H1 (cell line): ENCODE measurements at regions not wholly inside any gene's neighbourhood (a gene's known extent, or its start where the extent isn't known, plus 50 kb on each side); places are given as distances from the start of the nearest gene placed in this dataset.

Experiments
- CTCF ChIA-PET: fragments of 300-600 bp; sonication (Branson Sonifier 250); formaldehyde crosslinking; loops from one replicate; lab custom pipeline; 2021; ENCODE audit not compliant: partially characterized antibody; lab: Charles Lee
- POLR2A ChIA-PET: fragments of 300-600 bp; sonication (Branson Sonifier 250); formaldehyde crosslinking; loops from one replicate; lab custom pipeline; 2021; ENCODE audit warnings: inconsistent platforms; ENCODE audit not compliant: partially characterized antibody; lab: Charles Lee
- DNase-seq, 2 experiments: peaks; one replicate each; pipeline versions ENCODE4 v3.0.0 to v3.0.0-alpha.2; 2010 to 2022; ENCODE audit warnings: low spot score in 2 of 2, low read depth in 1 of 2, mixed read lengths in 1 of 2
- FAIRE-seq: peaks from 2 replicates; lab custom pipeline; 2011; peaks lifted over from hg19 to GRCh38; lab: Jason Lieb, UNC
- H2AFZ ChIP-seq: 2 replicates; pipeline ENCODE4 v1.8.1; 2012; ENCODE audit warnings: low read length, inconsistent platforms
- H2AK5ac ChIP-seq: 2 replicates; pipeline ENCODE4 v1.6.1; 2013; ENCODE audit warnings: low read depth, low read length
- H2BK120ac ChIP-seq: replicated peaks from 2 replicates; pipeline ENCODE3; 2013; ENCODE audit warnings: low read depth, low read length, inconsistent platforms
- H2BK12ac ChIP-seq: 2 replicates; pipeline ENCODE4 v1.6.1; 2013; ENCODE audit warnings: low read depth, low read length
- H2BK15ac ChIP-seq: 2 replicates; pipeline ENCODE4 v1.6.1; 2013; ENCODE audit warnings: low read length
- H2BK20ac ChIP-seq: 2 replicates; pipeline ENCODE4 v1.6.1; 2013; ENCODE audit warnings: low read length
- H2BK5ac ChIP-seq: 2 replicates; pipeline ENCODE4 v1.6.1; 2013; ENCODE audit warnings: low read depth, low read length
- H3K14ac ChIP-seq: 2 replicates; pipeline ENCODE4 v1.6.1; 2013; ENCODE audit warnings: inconsistent platforms; ENCODE audit not compliant: insufficient read length
- H3K18ac ChIP-seq: 2 replicates; pipeline ENCODE4 v1.6.1; 2013; ENCODE audit warnings: low read length; ENCODE audit errors: extremely low read depth
- H3K23ac ChIP-seq: 2 replicates; pipeline ENCODE4 v1.6.1; 2013; ENCODE audit warnings: inconsistent platforms; ENCODE audit not compliant: insufficient read length
- H3K23me2 ChIP-seq: 2 replicates; pipeline ENCODE4 v1.6.1; 2013; ENCODE audit warnings: low read depth, low read length
- H3K27ac ChIP-seq: 2 replicates; pipeline ENCODE4 v1.6.1; 2011; ENCODE audit warnings: low read depth, low read length, inconsistent platforms
- H3K27me3 ChIP-seq, 4 experiments: replicated peaks in 1 of 4; 1 replicate in 1 of 4; 2 replicates in 3 of 4; pipeline versions ENCODE4 v1.6.1 to v1.8.1; 2011 to 2013; ENCODE audit warnings: low read length in 3 of 4, mild to moderate bottlenecking in 3 of 4, inconsistent platforms in 2 of 4, mixed read lengths in 2 of 4, moderate library complexity in 1 of 4; ENCODE audit not compliant: control insufficient read depth in 3 of 4, insufficient read depth in 3 of 4; ENCODE audit errors: extremely low read depth in 1 of 4
- H3K36me3 ChIP-seq, 4 experiments: 2 replicates each; pipeline versions ENCODE4 v1.6.1 to v1.8.1; 2011 to 2013; ENCODE audit warnings: mild to moderate bottlenecking in 4 of 4, low read length in 3 of 4, moderate library complexity in 2 of 4, control low read depth in 1 of 4, inconsistent platforms in 1 of 4; ENCODE audit not compliant: insufficient read depth in 4 of 4, control insufficient read depth in 2 of 4
- H3K4ac ChIP-seq: replicated peaks from 2 replicates; pipeline ENCODE3; 2013; ENCODE audit warnings: low read length, low read depth, mixed read lengths, inconsistent platforms; ENCODE audit not compliant: insufficient read length
- H3K4me1 ChIP-seq, 4 experiments: replicated peaks in 1 of 4; 1 replicate in 1 of 4; 2 replicates in 3 of 4; pipeline versions ENCODE4 v1.6.1 to v1.8.1; 2011 to 2013; ENCODE audit warnings: low read length in 3 of 4, inconsistent platforms in 2 of 4, mixed read lengths in 1 of 4; ENCODE audit not compliant: insufficient read depth in 4 of 4, control insufficient read depth in 3 of 4
- H3K4me2 ChIP-seq, 2 experiments: 2 replicates each; pipeline versions ENCODE4 v1.6.1 to v1.8.1; 2011 to 2013; ENCODE audit warnings: low read depth in 2 of 2, low read length in 2 of 2, control low read depth in 1 of 2, inconsistent platforms in 1 of 2, mild to moderate bottlenecking in 1 of 2; ENCODE audit not compliant: insufficient read depth in 1 of 2
- H3K4me3 ChIP-seq, 4 experiments: fragments of 200-600, 300-600 bp in 1 of 4; sonication (generic), shearing (Covaris generic), sonication (Bioruptor Twin) in 1 of 4; 2 replicates each; pipeline versions ENCODE4 v1.5.1 to v1.8.1; 2011 to 2016; ENCODE audit warnings: low read length in 4 of 4, low read depth in 3 of 4, control low read depth in 2 of 4, inconsistent platforms in 2 of 4, mild to moderate bottlenecking in 2 of 4, mixed read lengths in 1 of 4, moderate library complexity in 1 of 4; ENCODE audit not compliant: insufficient read depth in 2 of 4; ENCODE audit errors: extremely low read depth in 1 of 4
- H3K56ac ChIP-seq: replicated peaks from 2 replicates; pipeline ENCODE3; 2013; ENCODE audit warnings: low read depth, mild to moderate bottlenecking, mixed read lengths, low read length, inconsistent platforms; ENCODE audit not compliant: insufficient read length
- H3K79me1 ChIP-seq: 2 replicates; pipeline ENCODE4 v1.6.1; 2013; ENCODE audit warnings: low read depth, low read length, control low read depth
- H3K79me2 ChIP-seq, 2 experiments: 2 replicates each; pipeline versions ENCODE4 v1.6.1 to v1.8.1; 2012 to 2013; ENCODE audit warnings: low read length in 2 of 2, mild to moderate bottlenecking in 2 of 2, inconsistent platforms in 1 of 2; ENCODE audit not compliant: insufficient read depth in 2 of 2, control insufficient read depth in 1 of 2
- H3K9ac ChIP-seq, 4 experiments: replicated peaks in 1 of 4; 1 replicate in 1 of 4; 2 replicates in 3 of 4; pipeline versions ENCODE4 v1.6.1 to v1.8.1; 2011 to 2013; ENCODE audit warnings: low read depth in 3 of 4, low read length in 3 of 4, control low read depth in 2 of 4, mild to moderate bottlenecking in 2 of 4, moderate library complexity in 2 of 4, inconsistent platforms in 1 of 4; ENCODE audit errors: extremely low read depth in 1 of 4
- H3K9me3 ChIP-seq, 2 experiments: 2 replicates each; pipeline versions ENCODE4 v1.6.1 to v1.8.1; 2012 to 2013; ENCODE audit warnings: mild to moderate bottlenecking in 2 of 2, moderate library complexity in 2 of 2, control low read depth in 1 of 2, inconsistent platforms in 1 of 2, low read depth in 1 of 2, low read length in 1 of 2, mixed read lengths in 1 of 2; ENCODE audit not compliant: insufficient read depth in 2 of 2
- H4K20me1 ChIP-seq, 2 experiments: replicated peaks in 1 of 2; 2 replicates each; pipeline versions ENCODE3 to v1.8.1; 2011 to 2013; ENCODE audit warnings: inconsistent platforms in 2 of 2, low read length in 2 of 2, mild to moderate bottlenecking in 1 of 2; ENCODE audit not compliant: insufficient read depth in 2 of 2, control insufficient read depth in 1 of 2
- H4K5ac ChIP-seq: 2 replicates; pipeline ENCODE4 v1.6.1; 2013; ENCODE audit warnings: low read length, low read depth, mixed read lengths, inconsistent platforms; ENCODE audit not compliant: insufficient read length
- H4K8ac ChIP-seq: 2 replicates; pipeline ENCODE4 v1.8.0; 2013; ENCODE audit warnings: mild to moderate bottlenecking, moderate library complexity, low read length, inconsistent platforms; ENCODE audit not compliant: insufficient read depth; ENCODE audit errors: extremely low read depth
- H4K91ac ChIP-seq: replicated peaks from 2 replicates; pipeline ENCODE3; 2013; ENCODE audit warnings: low read length, mixed read lengths, inconsistent platforms; ENCODE audit not compliant: insufficient read length
- BCL11A ChIP-seq, 2 experiments: IDR thresholded peaks; one replicate each; pipeline ENCODE4 v1.6.1; 2011; ENCODE audit warnings: low read depth in 2 of 2, low read length in 2 of 2, mild to moderate bottlenecking in 2 of 2
- CBX8 ChIP-seq: fragments of 300-800, 300-1000 bp; sonication (generic); IDR thresholded peaks from 2 replicates; pipeline ENCODE4 v1.7.1; 2016; ENCODE audit warnings: low read depth, low read length, borderline replicate concordance
- EGR1 ChIP-seq: IDR thresholded peaks from 2 replicates; pipeline ENCODE4 v1.6.1; 2011; ENCODE audit warnings: low read depth, low read length, borderline replicate concordance
- GTF2F1 ChIP-seq: IDR thresholded peaks from 2 replicates; pipeline ENCODE4 v1.6.1; 2012; ENCODE audit warnings: low read depth, low read length, improper control_type of control experiment, borderline replicate concordance
- JUND ChIP-seq: IDR thresholded peaks from 2 replicates; pipeline ENCODE4 v1.6.1; 2011; ENCODE audit warnings: mild to moderate bottlenecking, improper control_type of control experiment, low read length
- NRF1 ChIP-seq: IDR thresholded peaks from 2 replicates; pipeline ENCODE4 v1.6.1; 2011; ENCODE audit warnings: mild to moderate bottlenecking, low read depth, low read length, improper control_type of control experiment
- POLR2AphosphoS5 ChIP-seq: IDR thresholded peaks from 2 replicates; pipeline ENCODE4 v1.6.1; 2011; ENCODE audit warnings: low read depth, low read length
- POU5F1 ChIP-seq: IDR thresholded peaks from 2 replicates; pipeline ENCODE4 v1.6.1; 2011; ENCODE audit warnings: low read depth, mild to moderate bottlenecking, low read length, moderate library complexity
- YY1 ChIP-seq: IDR thresholded peaks from 2 replicates; pipeline ENCODE4 v1.6.1; 2011; ENCODE audit warnings: low read depth, mild to moderate bottlenecking, low read length
- WGBS, 2 experiments: shearing (Covaris generic) in 1 of 2; methylation state at CpG; one replicate each; pipeline versions ENCODE4 v1.1.6 to v1.1.7; 2013 to 2015; ENCODE audit warnings: low lambda C conversion rate in 2 of 2, mixed read lengths in 2 of 2, inconsistent platforms in 1 of 2, low coverage in 1 of 2, missing lambda C conversion rate in 1 of 2; ENCODE audit not compliant: insufficient replicate concordance in 2 of 2, insufficient coverage in 1 of 2, insufficient read length in 1 of 2; ENCODE audit errors: extremely low coverage in 1 of 2, missing lambda C conversion rate in 1 of 2; 5-methylcytosine and 5-hydroxymethylcytosine counted together

GRCh38 chr2:180678625-180678972, 301.8 kb upstream of the UBE2E3 start:
- no peak overlapping the region for H2AK5ac ChIP-seq
- H3K23ac ChIP-seq: no peak overlapping the region
- no peak overlapping the region for H2BK120ac ChIP-seq
- H4K91ac ChIP-seq: no peak overlapping the region
- H2AFZ ChIP-seq: no peak overlapping the region
- no peak overlapping the region for H3K4ac ChIP-seq
- no peaks in the 10 kb centered on the region for H3K23me2 ChIP-seq
- H3K56ac ChIP-seq: no peak overlapping the region
- H4K5ac ChIP-seq: no peak overlapping the region
- no peaks in the 10 kb centered on the region for H3K9me3 ChIP-seq
- H2BK15ac ChIP-seq: no peak overlapping the region
- H3K14ac ChIP-seq: no peak overlapping the region
- no peak overlapping the region for H2BK5ac ChIP-seq
- H3K79me2 ChIP-seq: no peaks in the 10 kb centered on the region
- no peaks in the 10 kb centered on the region for H4K20me1 ChIP-seq
- no peaks in the 10 kb centered on the region for H3K36me3 ChIP-seq
- POLR2A ChIA-PET: no interaction called here
- no peak overlapping the region for H2BK20ac ChIP-seq
- H3K27ac ChIP-seq: no peak overlapping the region
- DNase-seq (no peak), FAIRE-seq (no peak)
- H3K4me1 ChIP-seq: peaks cover 0 to 8% (median 2%) of the 10 kb centered on the region in 4 experiments; a peak in 2 of 7 replicates
- CTCF ChIA-PET: no interaction called here
- no peak overlapping the region for H3K4me3 ChIP-seq
- TF ChIP-seq POLR2AphosphoS5 (no peak), NRF1 (no peak), BCL11A (IDR thresholded peaks at IDR 0.05; ENCODE audit: low read depth in 2 of 2, low read length in 2 of 2) (no peak), EGR1 (no peak), JUND (no peak), POU5F1 (no peak), CBX8 (no peak), GTF2F1 (no peak), YY1 (no peak)
- H3K4me2 ChIP-seq: no peak overlapping the region
- H2BK12ac ChIP-seq: no peak overlapping the region
- H3K27me3 ChIP-seq: no peaks in the 10 kb centered on the region
- H3K79me1 ChIP-seq: no peaks in the 10 kb centered on the region
- H3K18ac ChIP-seq: no peak overlapping the region
- 76% methylated on average over 3 of the region's 3 CpGs; no CpG with 5 or more reads in 1 of the 2 experiments for WGBS, 2 experiments
- no peak overlapping the region for H4K8ac ChIP-seq
- H3K9ac ChIP-seq: no peak overlapping the region
